ENCODE measurements at regions not wholly inside any gene's neighbourhood (a gene's known extent, or its start where the extent isn't known, plus 50 kb on each side); places are given as distances from the start of the nearest gene placed in this dataset.

DNA sequence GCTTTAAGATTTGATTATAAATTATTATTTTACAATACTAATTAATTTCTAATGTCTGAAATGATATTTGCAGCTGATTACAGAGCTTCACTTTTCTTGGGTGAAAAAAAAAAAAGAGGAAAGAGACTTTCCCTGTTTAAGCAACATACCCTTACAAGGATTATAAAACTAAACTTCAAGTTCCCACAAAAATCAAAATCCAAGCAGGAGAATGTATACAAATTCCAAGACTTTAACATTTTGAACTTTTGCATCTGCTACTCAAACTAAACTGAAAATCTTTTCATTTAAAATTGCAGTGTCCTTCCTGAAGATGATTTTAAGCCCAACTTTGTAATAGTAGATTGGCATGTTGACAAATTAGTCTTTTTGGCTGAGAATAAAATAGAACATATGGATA, 742.4 kb upstream of the INTU start:
- no peaks in the 10 kb centered on the region for H3K27me3 ChIP-seq (ENCODE audit: control insufficient read depth in 4 of 4, insufficient read depth in 4 of 4, low read length in 3 of 4)
- no peak overlapping the region for H3K9ac ChIP-seq (ENCODE audit: low read depth in 1 of 2, low read length in 2 of 2)
- no peaks in the 10 kb centered on the region for H3K36me3 ChIP-seq (ENCODE audit: control insufficient read depth in 4 of 4, insufficient read depth in 3 of 4, low read depth in 1 of 4, low read length in 3 of 4)
- no peak for DNase-seq (ENCODE audit: low spot score)
- TF ChIP-seq, protein P1, sequence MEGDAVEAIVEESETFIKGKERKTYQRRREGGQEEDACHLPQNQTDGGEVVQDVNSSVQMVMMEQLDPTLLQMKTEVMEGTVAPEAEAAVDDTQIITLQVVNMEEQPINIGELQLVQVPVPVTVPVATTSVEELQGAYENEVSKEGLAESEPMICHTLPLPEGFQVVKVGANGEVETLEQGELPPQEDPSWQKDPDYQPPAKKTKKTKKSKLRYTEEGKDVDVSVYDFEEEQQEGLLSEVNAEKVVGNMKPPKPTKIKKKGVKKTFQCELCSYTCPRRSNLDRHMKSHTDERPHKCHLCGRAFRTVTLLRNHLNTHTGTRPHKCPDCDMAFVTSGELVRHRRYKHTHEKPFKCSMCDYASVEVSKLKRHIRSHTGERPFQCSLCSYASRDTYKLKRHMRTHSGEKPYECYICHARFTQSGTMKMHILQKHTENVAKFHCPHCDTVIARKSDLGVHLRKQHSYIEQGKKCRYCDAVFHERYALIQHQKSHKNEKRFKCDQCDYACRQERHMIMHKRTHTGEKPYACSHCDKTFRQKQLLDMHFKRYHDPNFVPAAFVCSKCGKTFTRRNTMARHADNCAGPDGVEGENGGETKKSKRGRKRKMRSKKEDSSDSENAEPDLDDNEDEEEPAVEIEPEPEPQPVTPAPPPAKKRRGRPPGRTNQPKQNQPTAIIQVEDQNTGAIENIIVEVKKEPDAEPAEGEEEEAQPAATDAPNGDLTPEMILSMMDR (IDR thresholded peaks at IDR 0.05; ENCODE audit: low read depth, low read length, missing input control), result no peak
- TF ChIP-seq YY1 (IDR thresholded peaks at IDR 0.05), result no peak
- TF ChIP-seq, protein P2, sequence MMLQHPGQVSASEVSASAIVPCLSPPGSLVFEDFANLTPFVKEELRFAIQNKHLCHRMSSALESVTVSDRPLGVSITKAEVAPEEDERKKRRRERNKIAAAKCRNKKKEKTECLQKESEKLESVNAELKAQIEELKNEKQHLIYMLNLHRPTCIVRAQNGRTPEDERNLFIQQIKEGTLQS (IDR thresholded peaks at IDR 0.05), result no peak
- TF ChIP-seq, protein P3, sequence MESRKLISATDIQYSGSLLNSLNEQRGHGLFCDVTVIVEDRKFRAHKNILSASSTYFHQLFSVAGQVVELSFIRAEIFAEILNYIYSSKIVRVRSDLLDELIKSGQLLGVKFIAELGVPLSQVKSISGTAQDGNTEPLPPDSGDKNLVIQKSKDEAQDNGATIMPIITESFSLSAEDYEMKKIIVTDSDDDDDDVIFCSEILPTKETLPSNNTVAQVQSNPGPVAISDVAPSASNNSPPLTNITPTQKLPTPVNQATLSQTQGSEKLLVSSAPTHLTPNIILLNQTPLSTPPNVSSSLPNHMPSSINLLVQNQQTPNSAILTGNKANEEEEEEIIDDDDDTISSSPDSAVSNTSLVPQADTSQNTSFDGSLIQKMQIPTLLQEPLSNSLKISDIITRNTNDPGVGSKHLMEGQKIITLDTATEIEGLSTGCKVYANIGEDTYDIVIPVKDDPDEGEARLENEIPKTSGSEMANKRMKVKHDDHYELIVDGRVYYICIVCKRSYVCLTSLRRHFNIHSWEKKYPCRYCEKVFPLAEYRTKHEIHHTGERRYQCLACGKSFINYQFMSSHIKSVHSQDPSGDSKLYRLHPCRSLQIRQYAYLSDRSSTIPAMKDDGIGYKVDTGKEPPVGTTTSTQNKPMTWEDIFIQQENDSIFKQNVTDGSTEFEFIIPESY (IDR thresholded peaks at IDR 0.05), result no peak
- TF ChIP-seq RXRA (IDR thresholded peaks at IDR 0.05), result no peak
- TF ChIP-seq FOXA2 (IDR thresholded peaks at IDR 0.05), result no peak
- no peak for TF ChIP-seq JUND (IDR thresholded peaks at IDR 0.05)
- TF ChIP-seq TAF1 (conservative IDR thresholded peaks at IDR 0.05), result no peak
- TF ChIP-seq NR2F2 (IDR thresholded peaks at IDR 0.05), result no peak
- no peak for TF ChIP-seq HNF4G (IDR thresholded peaks at IDR 0.05)
- TF ChIP-seq, protein P4, sequence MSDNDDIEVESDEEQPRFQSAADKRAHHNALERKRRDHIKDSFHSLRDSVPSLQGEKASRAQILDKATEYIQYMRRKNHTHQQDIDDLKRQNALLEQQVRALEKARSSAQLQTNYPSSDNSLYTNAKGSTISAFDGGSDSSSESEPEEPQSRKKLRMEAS (IDR thresholded peaks at IDR 0.05), result no peak
- TF ChIP-seq, protein P5, sequence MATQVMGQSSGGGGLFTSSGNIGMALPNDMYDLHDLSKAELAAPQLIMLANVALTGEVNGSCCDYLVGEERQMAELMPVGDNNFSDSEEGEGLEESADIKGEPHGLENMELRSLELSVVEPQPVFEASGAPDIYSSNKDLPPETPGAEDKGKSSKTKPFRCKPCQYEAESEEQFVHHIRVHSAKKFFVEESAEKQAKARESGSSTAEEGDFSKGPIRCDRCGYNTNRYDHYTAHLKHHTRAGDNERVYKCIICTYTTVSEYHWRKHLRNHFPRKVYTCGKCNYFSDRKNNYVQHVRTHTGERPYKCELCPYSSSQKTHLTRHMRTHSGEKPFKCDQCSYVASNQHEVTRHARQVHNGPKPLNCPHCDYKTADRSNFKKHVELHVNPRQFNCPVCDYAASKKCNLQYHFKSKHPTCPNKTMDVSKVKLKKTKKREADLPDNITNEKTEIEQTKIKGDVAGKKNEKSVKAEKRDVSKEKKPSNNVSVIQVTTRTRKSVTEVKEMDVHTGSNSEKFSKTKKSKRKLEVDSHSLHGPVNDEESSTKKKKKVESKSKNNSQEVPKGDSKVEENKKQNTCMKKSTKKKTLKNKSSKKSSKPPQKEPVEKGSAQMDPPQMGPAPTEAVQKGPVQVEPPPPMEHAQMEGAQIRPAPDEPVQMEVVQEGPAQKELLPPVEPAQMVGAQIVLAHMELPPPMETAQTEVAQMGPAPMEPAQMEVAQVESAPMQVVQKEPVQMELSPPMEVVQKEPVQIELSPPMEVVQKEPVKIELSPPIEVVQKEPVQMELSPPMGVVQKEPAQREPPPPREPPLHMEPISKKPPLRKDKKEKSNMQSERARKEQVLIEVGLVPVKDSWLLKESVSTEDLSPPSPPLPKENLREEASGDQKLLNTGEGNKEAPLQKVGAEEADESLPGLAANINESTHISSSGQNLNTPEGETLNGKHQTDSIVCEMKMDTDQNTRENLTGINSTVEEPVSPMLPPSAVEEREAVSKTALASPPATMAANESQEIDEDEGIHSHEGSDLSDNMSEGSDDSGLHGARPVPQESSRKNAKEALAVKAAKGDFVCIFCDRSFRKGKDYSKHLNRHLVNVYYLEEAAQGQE (IDR thresholded peaks at IDR 0.05), result no peak
- no peak for TF ChIP-seq GABPA (IDR thresholded peaks at IDR 0.05 in 1 of 2, conservative IDR thresholded peaks at IDR 0.05 in 1 of 2)
- TF ChIP-seq HNF4A (conservative IDR thresholded peaks at IDR 0.05), result no peak
- TF ChIP-seq SP1 (IDR thresholded peaks at IDR 0.05), result no peak
- TF ChIP-seq FOXA1 (IDR thresholded peaks at IDR 0.05), result no peak
- no peak for TF ChIP-seq EGR1 (IDR thresholded peaks at IDR 0.05; ENCODE audit: low read depth in 2 of 2)
- no peaks in the 10 kb centered on the region for H3K9me3 ChIP-seq (ENCODE audit: control insufficient read depth in 4 of 4, low read length in 3 of 4)
- H3K27ac ChIP-seq (ENCODE audit: low read depth in 1 of 2, low read length in 2 of 2), result no peak overlapping the region
- H3K4me1 ChIP-seq (ENCODE audit: control insufficient read depth in 4 of 4, insufficient read depth in 4 of 4, low read length in 3 of 4), result no peaks in the 10 kb centered on the region
- no peak overlapping the region for H3K4me3 ChIP-seq (ENCODE audit: low read depth in 1 of 3, low read length in 3 of 3)

DNA sequence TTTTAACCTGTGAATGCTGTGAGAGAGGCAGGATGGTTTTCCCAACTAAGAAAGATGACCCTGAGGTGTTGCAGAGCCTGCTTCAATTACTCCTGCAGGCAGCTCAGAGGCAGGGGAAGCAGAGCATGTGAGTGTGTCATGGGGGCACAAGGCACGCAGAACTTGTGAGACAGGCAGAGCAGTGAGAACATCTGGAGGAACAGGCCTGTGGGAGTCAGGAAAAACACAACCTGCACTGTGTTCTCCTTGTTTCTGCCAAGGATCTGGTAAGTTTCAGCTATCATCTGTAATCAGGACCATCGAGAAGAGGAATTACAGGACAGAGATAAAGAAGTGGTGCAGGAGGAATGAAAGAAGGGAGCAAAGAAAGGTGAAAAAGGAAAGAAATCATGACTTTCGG, 741.8 kb upstream of the INTU start:
- Histone ChIP-seq H3K9ac (ENCODE audit: low read depth in 1 of 2, low read length in 2 of 2) (no peak overlapping the region), H3K9me3 (ENCODE audit: control insufficient read depth in 4 of 4, low read length in 3 of 4) (peaks cover 0 to 2% (median 0%) of the 10 kb centered on the region in 4 donors), H3K27ac (ENCODE audit: low read depth in 1 of 2, low read length in 2 of 2) (no peak overlapping the region), H3K27me3 (ENCODE audit: control insufficient read depth in 4 of 4, insufficient read depth in 4 of 4, low read length in 3 of 4) (no peaks in the 10 kb centered on the region), H3K4me3 (ENCODE audit: low read depth in 1 of 3, low read length in 3 of 3) (no peak overlapping the region), H3K4me1 (ENCODE audit: control insufficient read depth in 4 of 4, insufficient read depth in 4 of 4, low read length in 3 of 4) (no peaks in the 10 kb centered on the region), H3K36me3 (ENCODE audit: control insufficient read depth in 4 of 4, insufficient read depth in 3 of 4, low read depth in 1 of 4, low read length in 3 of 4) (no peaks in the 10 kb centered on the region)
- no peak for TF ChIP-seq TAF1 (conservative IDR thresholded peaks at IDR 0.05)
- TF ChIP-seq EGR1 (IDR thresholded peaks at IDR 0.05; ENCODE audit: low read depth in 2 of 2), result no peak
- TF ChIP-seq NR2F2 (IDR thresholded peaks at IDR 0.05), result no peak
- TF ChIP-seq RAD21 (IDR thresholded peaks at IDR 0.05), result no peak
- 53% methylated on average over 3 of the region's 3 CpGs for WGBS
- DNase-seq (ENCODE audit: low spot score), result no peak
